K562 (cell line): ENCODE measurements at regions not wholly inside any gene's neighbourhood (a gene's known extent, or its start where the extent isn't known, plus 50 kb on each side); places are given as distances from the start of the nearest gene placed in this dataset.

Experiments
- MXD1 ChIP-seq: fragments of 250-450 bp; sonication (Bioruptor Pico); IDR thresholded peaks from 2 replicates; pipeline ENCODE4 v1.8.0; 2021; ENCODE audit warnings: borderline replicate concordance, mild to moderate bottlenecking, moderate library complexity; ENCODE audit not compliant: poor library complexity, severe bottlenecking
- ZNF146 ChIP-seq: IDR thresholded peaks from one replicate; pipeline ENCODE4 v1.6.1; 2018; ENCODE audit warnings: missing compliant biosample characterization; ENCODE audit not compliant: unreplicated experiment
- ZNF175 ChIP-seq: fragments of 200-800 bp; sonication (Bioruptor generic); IDR thresholded peaks from 2 replicates; pipeline ENCODE4 v1.6.1; 2016; ENCODE audit warnings: low read depth, mild to moderate bottlenecking, missing genetic modification characterization, missing compliant biosample characterization
- TF ChIP-seq, protein P1 (sequence below): fragments of 450-650 bp; IDR thresholded peaks from 2 replicates; pipeline ENCODE4 v1.7.1; 2018; ENCODE audit warnings: mild to moderate bottlenecking, low read depth; ENCODE audit not compliant: partially characterized antibody
- TF ChIP-seq, protein P2 (sequence below): IDR thresholded peaks from 3 replicates; pipeline ENCODE4 v1.6.1; 2011; ENCODE audit warnings: borderline replicate concordance, mild to moderate bottlenecking; ENCODE audit not compliant: insufficient read length, insufficient read depth

GRCh38 chr3:35944926-35945710 is 305.8 kb downstream of the ARPP21 start (continued):
- TF ChIP-seq, protein P1, sequence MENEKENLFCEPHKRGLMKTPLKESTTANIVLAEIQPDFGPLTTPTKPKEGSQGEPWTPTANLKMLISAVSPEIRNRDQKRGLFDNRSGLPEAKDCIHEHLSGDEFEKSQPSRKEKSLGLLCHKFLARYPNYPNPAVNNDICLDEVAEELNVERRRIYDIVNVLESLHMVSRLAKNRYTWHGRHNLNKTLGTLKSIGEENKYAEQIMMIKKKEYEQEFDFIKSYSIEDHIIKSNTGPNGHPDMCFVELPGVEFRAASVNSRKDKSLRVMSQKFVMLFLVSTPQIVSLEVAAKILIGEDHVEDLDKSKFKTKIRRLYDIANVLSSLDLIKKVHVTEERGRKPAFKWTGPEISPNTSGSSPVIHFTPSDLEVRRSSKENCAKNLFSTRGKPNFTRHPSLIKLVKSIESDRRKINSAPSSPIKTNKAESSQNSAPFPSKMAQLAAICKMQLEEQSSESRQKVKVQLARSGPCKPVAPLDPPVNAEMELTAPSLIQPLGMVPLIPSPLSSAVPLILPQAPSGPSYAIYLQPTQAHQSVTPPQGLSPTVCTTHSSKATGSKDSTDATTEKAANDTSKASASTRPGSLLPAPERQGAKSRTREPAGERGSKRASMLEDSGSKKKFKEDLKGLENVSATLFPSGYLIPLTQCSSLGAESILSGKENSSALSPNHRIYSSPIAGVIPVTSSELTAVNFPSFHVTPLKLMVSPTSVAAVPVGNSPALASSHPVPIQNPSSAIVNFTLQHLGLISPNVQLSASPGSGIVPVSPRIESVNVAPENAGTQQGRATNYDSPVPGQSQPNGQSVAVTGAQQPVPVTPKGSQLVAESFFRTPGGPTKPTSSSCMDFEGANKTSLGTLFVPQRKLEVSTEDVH, result no peak
- TF ChIP-seq ZNF146 (CRISPR knock-in tag) (no peak), ZNF175 (CRISPR knock-in tag) (no peak), MXD1 (CRISPR knock-in tag) (no peak)
- TF ChIP-seq, protein P2, sequence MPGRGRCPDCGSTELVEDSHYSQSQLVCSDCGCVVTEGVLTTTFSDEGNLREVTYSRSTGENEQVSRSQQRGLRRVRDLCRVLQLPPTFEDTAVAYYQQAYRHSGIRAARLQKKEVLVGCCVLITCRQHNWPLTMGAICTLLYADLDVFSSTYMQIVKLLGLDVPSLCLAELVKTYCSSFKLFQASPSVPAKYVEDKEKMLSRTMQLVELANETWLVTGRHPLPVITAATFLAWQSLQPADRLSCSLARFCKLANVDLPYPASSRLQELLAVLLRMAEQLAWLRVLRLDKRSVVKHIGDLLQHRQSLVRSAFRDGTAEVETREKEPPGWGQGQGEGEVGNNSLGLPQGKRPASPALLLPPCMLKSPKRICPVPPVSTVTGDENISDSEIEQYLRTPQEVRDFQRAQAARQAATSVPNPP, result no peak
